ENCODE measurements at regions not wholly inside any gene's neighbourhood (a gene's known extent, or its start where the extent isn't known, plus 50 kb on each side); places are given as distances from the start of the nearest gene placed in this dataset.

DNA sequence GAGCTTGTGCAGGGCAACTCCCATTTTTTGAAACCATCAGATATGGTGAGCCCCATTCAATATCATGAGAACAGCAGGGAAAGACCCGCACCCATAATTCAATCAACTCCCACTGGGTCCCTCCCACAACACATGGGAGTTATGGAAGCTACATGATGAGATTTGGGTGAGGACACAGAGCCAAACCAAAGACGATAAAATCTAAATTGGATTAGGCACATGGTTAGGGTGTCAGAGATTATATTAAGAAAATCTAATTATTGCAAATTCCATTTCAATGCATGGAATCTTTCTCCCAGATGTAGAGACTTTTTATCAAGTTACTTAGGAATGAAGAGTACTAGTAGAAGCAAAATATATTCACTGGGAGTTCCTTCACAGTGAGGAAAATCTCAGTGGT lies 324.9 kb downstream of the JRKL start:
- H3K27ac ChIP-seq = no peak overlapping the region
- H3K36me3 ChIP-seq (replicated peaks) = no peaks in the 10 kb centered on the region
- H3K27me3 ChIP-seq (replicated peaks) = no peaks in the 10 kb centered on the region
- no peak for DNase-seq
- H3K4me3 ChIP-seq (ENCODE audit: low read depth, low read length) = no peak overlapping the region
- in situ Hi-C loops (cut with HindIII; ENCODE audit: low pct_ligation_motif_present, low sequenced_read_pairs) = no loop called here
- TF ChIP-seq, protein P1, sequence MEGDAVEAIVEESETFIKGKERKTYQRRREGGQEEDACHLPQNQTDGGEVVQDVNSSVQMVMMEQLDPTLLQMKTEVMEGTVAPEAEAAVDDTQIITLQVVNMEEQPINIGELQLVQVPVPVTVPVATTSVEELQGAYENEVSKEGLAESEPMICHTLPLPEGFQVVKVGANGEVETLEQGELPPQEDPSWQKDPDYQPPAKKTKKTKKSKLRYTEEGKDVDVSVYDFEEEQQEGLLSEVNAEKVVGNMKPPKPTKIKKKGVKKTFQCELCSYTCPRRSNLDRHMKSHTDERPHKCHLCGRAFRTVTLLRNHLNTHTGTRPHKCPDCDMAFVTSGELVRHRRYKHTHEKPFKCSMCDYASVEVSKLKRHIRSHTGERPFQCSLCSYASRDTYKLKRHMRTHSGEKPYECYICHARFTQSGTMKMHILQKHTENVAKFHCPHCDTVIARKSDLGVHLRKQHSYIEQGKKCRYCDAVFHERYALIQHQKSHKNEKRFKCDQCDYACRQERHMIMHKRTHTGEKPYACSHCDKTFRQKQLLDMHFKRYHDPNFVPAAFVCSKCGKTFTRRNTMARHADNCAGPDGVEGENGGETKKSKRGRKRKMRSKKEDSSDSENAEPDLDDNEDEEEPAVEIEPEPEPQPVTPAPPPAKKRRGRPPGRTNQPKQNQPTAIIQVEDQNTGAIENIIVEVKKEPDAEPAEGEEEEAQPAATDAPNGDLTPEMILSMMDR (IDR thresholded peaks at IDR 0.05; ENCODE audit: low read depth, low read length, missing control alignments) = no peak

DNA sequence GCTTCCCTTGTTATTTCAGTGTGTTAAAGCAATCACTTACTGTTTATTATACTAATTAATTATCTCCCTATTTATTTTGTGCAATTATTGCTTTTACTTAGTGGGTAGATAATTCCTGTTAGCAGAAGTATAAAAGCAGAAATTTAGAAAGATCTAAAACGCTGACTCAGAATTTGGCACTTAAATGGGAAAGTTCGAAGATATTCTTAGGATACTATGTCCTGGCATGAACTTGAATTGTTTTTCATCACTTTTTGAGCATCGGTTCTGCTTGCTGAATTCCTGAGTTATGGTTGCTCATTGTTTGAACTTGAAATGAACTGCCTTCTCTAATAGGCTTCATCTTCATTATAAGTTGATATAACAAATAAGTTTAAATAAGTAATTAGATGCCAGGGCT lies 325.4 kb downstream of the JRKL start:
- TF ChIP-seq, protein P1 (IDR thresholded peaks at IDR 0.05; ENCODE audit: low read depth, low read length, missing control alignments) = no peak
- H3K27me3 ChIP-seq (replicated peaks) = no peaks in the 10 kb centered on the region
- no peak overlapping the region for H3K4me3 ChIP-seq (ENCODE audit: low read depth, low read length)
- no peak for DNase-seq
- H3K36me3 ChIP-seq (replicated peaks) = no peaks in the 10 kb centered on the region
- no peak overlapping the region for H3K27ac ChIP-seq
- in situ Hi-C loops (cut with HindIII; ENCODE audit: low pct_ligation_motif_present, low sequenced_read_pairs) = no loop called here

DNA sequence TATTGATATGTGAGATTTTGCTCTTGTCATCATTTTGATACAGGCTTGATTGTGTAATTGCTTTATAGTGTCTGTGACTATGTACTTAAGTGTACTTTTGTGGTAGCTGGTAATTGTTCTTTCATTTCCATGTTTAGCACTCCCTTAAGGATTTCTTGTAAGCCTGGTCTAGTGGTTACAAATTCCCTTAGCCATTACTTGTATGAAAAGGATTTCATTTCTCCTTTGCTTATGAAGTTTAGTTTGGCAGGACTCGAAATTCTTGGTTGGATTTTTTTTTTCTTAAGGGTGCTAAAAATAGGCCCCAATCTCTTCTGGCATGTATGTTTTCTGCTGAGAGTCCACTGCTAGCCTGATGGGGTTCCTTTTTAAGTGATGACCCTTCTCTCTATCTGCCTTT lies 346.8 kb downstream of the JRKL start:
- TF ChIP-seq, protein P1 (IDR thresholded peaks at IDR 0.05; ENCODE audit: low read depth, low read length, missing control alignments) = no peak
- no peak for DNase-seq
- H3K27ac ChIP-seq = no peak overlapping the region
- in situ Hi-C loops (cut with HindIII; ENCODE audit: low pct_ligation_motif_present, low sequenced_read_pairs) = no loop called here
- H3K27me3 ChIP-seq (replicated peaks) = no peaks in the 10 kb centered on the region
- no peaks in the 10 kb centered on the region for H3K36me3 ChIP-seq (replicated peaks)
- H3K4me3 ChIP-seq (ENCODE audit: low read depth, low read length) = no peak overlapping the region

DNA sequence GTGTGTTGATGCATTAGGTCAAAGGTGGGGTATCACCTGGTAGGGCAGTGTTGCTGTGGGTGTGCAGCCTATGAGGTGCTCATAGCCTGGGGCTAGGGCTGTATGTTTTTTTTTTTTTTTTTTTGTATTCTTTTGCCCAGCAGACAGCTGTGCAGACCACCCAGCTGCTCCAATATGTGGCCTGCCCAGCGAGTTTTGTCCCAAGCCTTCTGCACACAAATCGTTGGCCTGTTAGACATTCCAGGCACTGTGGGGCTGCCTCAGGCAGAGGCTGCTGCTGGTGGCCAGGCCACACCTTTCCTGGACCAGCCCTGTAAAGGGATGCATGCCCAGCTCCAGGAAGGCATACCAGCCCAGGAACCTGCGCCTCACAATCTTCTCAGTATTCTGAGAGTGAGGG lies 348.5 kb downstream of the JRKL start:
- no peak overlapping the region for H3K4me3 ChIP-seq (ENCODE audit: low read depth, low read length)
- no peaks in the 10 kb centered on the region for H3K36me3 ChIP-seq (replicated peaks)
- in situ Hi-C loops (cut with HindIII; ENCODE audit: low pct_ligation_motif_present, low sequenced_read_pairs) = no loop called here
- TF ChIP-seq, protein P1 (IDR thresholded peaks at IDR 0.05; ENCODE audit: low read depth, low read length, missing control alignments) = no peak
- no peaks in the 10 kb centered on the region for H3K27me3 ChIP-seq (replicated peaks)
- H3K27ac ChIP-seq = no peak overlapping the region
- no peak for DNase-seq

DNA sequence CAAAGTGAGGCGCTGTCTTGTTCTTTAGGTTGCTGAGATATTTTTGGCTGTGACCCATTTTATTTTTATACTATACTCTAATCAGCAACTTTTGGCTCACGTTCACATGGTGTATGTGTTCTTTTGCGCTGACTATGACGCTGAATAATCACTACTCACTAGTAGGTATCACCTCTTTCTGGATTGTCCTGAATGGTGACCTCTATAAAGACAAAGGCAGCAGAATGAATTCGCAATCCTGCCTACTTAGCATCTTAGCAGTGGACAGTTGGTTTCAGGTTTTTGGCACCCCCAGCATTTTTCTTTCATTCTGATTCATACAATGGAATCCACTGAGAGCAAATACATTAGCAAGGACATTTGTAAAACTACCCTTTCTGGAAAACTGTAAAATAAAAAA lies 351.3 kb downstream of the JRKL start:
- Histone ChIP-seq H3K27me3 (replicated peaks) (no peaks in the 10 kb centered on the region), H3K4me3 (ENCODE audit: low read depth, low read length) (no peak overlapping the region), H3K36me3 (replicated peaks) (no peaks in the 10 kb centered on the region), H3K27ac (no peak overlapping the region)
- TF ChIP-seq, protein P1 (IDR thresholded peaks at IDR 0.05; ENCODE audit: low read depth, low read length, missing control alignments) = no peak
- no peak for DNase-seq
- in situ Hi-C loops (cut with HindIII; ENCODE audit: low pct_ligation_motif_present, low sequenced_read_pairs) = no loop called here

DNA sequence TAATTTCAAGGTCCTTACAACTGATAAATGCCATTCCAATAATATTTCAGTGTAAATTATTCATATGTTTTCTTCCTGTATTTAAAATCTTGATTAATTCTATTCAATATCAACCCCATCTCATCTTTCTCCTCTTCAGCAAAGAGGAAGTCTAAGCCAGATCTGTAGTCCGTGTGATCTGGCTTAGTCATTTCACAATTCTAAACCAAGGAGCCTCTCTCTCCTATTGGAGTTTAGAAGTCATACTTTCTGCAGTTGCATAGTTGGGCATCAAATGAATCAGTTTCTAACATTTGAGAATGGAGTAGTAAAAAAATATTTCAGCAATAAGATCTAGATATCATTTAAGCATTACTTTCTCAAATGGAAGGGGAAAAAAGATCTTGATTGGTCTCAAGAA lies 354.9 kb downstream of the JRKL start:
- no peak overlapping the region for H3K4me3 ChIP-seq (ENCODE audit: low read depth, low read length)
- in situ Hi-C loops (cut with HindIII; ENCODE audit: low pct_ligation_motif_present, low sequenced_read_pairs) = no loop called here
- no peak for DNase-seq
- no peaks in the 10 kb centered on the region for H3K36me3 ChIP-seq (replicated peaks)
- TF ChIP-seq, protein P1 (IDR thresholded peaks at IDR 0.05; ENCODE audit: low read depth, low read length, missing control alignments) = no peak
- no peak overlapping the region for H3K27ac ChIP-seq
- no peaks in the 10 kb centered on the region for H3K27me3 ChIP-seq (replicated peaks)

All from brain microvascular endothelial cell (primary cell).